Neutrophil (primary cell): ENCODE measurements at regions not wholly inside any gene's neighbourhood (a gene's known extent, or its start where the extent isn't known, plus 50 kb on each side); places are given as distances from the start of the nearest gene placed in this dataset.

Experiments
- H3K27ac ChIP-seq: fragments of 200-600 bp; sonication (generic); 2 replicates; pipeline ENCODE4 v1.5.1; 2016; ENCODE audit warnings: mild to moderate bottlenecking, moderate library complexity
- H3K27me3 ChIP-seq: fragments of 200-600 bp; sonication (generic); 2 replicates; pipeline ENCODE4 v1.6.0; 2016; ENCODE audit warnings: mild to moderate bottlenecking
- H3K36me3 ChIP-seq: fragments of 200-600 bp; sonication (generic); 2 replicates; pipeline ENCODE4 v1.5.1; 2017
- H3K4me1 ChIP-seq, 2 experiments: fragments of 200-600 bp in 1 of 2; sonication (generic) in 1 of 2; 1 replicate in 1 of 2; 2 replicates in 1 of 2; pipeline versions ENCODE4 v1.5.1 to v1.6.1; 2013 to 2016; ENCODE audit warnings: low read depth in 1 of 2, low read length in 1 of 2, mild to moderate bottlenecking in 1 of 2, moderate library complexity in 1 of 2; ENCODE audit not compliant: control insufficient read depth in 1 of 2, insufficient read depth in 1 of 2
- H3K4me3 ChIP-seq, 2 experiments: fragments of 200-600 bp in 1 of 2; sonication (generic) in 1 of 2; 1 replicate in 1 of 2; 2 replicates in 1 of 2; pipeline ENCODE4 v1.5.1; 2013 to 2016; ENCODE audit warnings: low read depth in 1 of 2, low read length in 1 of 2, mild to moderate bottlenecking in 1 of 2, moderate library complexity in 1 of 2
- H3K9me3 ChIP-seq: fragments of 200-600 bp; sonication (generic); 2 replicates; pipeline ENCODE4 v1.5.1; 2016
- TF ChIP-seq, protein P1 (sequence below): fragments of 200-600 bp; sonication (generic); IDR thresholded peaks from 2 replicates; pipeline ENCODE4 v1.5.1; 2016; ENCODE audit warnings: antibody characterized with exemption

DNA sequence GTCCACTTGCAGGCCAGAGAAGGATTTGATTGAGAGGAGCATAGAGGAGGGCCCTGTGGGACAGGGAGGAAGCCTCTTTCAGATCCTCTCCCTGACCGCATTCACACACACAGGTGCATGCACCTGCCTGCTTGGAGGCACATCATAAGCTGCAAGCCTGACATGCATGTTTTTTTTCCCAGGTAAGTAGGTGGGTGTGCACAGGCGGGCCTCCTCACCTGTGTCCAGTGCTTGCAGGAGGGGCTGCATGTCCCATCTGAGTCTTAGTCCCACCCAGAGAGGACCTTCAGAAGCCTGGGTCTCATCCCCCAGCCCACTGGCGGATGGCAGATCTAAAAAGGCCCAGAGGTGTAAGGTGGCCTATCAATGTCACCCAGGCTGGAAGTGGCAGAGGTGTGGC, 130.8 kb downstream of the TMEM132E start:
- Histone ChIP-seq H3K4me3 (no peak overlapping the region), H3K9me3 (no peaks in the 10 kb centered on the region), H3K27ac (no peak overlapping the region), H3K4me1 (no peaks in the 10 kb centered on the region), H3K36me3 (no peaks in the 10 kb centered on the region), H3K27me3 (peaks cover 31% of the 10 kb centered on the region)
- TF ChIP-seq, protein P1, sequence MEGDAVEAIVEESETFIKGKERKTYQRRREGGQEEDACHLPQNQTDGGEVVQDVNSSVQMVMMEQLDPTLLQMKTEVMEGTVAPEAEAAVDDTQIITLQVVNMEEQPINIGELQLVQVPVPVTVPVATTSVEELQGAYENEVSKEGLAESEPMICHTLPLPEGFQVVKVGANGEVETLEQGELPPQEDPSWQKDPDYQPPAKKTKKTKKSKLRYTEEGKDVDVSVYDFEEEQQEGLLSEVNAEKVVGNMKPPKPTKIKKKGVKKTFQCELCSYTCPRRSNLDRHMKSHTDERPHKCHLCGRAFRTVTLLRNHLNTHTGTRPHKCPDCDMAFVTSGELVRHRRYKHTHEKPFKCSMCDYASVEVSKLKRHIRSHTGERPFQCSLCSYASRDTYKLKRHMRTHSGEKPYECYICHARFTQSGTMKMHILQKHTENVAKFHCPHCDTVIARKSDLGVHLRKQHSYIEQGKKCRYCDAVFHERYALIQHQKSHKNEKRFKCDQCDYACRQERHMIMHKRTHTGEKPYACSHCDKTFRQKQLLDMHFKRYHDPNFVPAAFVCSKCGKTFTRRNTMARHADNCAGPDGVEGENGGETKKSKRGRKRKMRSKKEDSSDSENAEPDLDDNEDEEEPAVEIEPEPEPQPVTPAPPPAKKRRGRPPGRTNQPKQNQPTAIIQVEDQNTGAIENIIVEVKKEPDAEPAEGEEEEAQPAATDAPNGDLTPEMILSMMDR = no peak

DNA sequence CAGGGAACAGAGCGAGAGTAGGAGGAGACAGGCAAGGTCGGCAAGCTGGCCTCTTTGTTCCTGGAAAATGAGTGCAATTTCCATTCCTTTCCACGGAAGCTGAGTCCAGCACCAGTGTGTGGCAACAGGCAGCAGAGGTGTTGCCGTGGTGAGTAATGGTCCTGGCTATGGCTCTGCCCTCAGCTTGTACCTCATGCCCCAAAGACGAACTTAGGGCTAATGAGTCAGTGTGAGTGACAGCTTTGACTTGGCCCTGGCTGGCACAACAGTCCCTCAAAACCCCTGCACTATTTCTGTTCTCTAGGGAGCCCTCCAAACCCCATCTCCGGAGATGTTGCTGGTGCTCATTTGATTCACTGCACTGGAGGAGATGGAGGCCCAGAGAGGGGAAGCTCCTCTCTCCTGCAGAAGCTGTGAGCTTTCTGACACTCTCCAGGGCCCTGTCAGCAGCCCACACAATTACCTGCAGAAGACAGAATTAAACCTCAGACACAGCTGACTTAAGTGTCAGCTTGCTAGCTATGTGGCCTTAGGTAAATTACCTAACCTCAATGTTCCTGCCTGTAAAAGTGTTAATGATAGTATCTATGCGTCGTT, 129.9 kb downstream of the TMEM132E start:
- H3K9me3 ChIP-seq = no peaks in the 10 kb centered on the region
- peaks cover 31% of the 10 kb centered on the region for H3K27me3 ChIP-seq
- no peak overlapping the region for H3K27ac ChIP-seq
- no peaks in the 10 kb centered on the region for H3K36me3 ChIP-seq
- no peaks in the 10 kb centered on the region for H3K4me1 ChIP-seq
- TF ChIP-seq, protein P1 = no peak
- no peak overlapping the region for H3K4me3 ChIP-seq

- Histone ChIP-seq H3K9me3 (no peaks in the 10 kb centered on the region), H3K4me3 (no peak overlapping the region), H3K27me3 (peaks cover 14% of the 10 kb centered on the region), H3K36me3 (no peaks in the 10 kb centered on the region), H3K27ac (no peak overlapping the region), H3K4me1 (no peaks in the 10 kb centered on the region)
- TF ChIP-seq, protein P1 = no peak
Observed at GRCh38 chr17:34706029-34706428, 126.6 kb downstream of the TMEM132E start.

DNA sequence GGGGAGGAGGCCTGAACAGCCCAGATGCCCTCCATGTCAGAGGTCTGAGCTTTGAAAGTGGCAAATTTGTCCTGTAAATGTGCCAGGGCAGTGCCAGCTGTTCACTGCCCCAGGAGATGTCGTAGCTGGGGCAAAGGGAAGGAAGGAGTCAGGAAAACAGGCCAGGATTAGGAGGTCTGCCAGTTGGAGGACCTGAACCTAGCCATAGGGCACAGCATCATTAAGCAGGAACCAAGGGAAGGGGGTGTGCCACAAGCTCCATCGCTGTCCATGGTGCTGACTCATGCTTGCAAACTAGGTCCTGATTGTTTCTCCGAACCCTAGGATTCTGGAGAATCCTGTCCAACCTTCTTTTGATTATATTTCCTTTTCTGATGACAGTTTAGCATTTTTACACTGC, 124.2 kb downstream of the TMEM132E start:
- Histone ChIP-seq H3K9me3 (no peaks in the 10 kb centered on the region), H3K4me1 (no peaks in the 10 kb centered on the region)

GRCh38 chr17:34699181-34699580, 119.8 kb downstream of the TMEM132E start:
- Histone ChIP-seq H3K9me3 (no peaks in the 10 kb centered on the region), H3K36me3 (no peaks in the 10 kb centered on the region), H3K27ac (no peak overlapping the region), H3K4me1 (no peaks in the 10 kb centered on the region), H3K27me3 (peaks cover 52% of the 10 kb centered on the region), H3K4me3 (no peak overlapping the region)
- TF ChIP-seq, protein P1 = no peak

More for the DNA sequence above, 124.2 kb downstream of the TMEM132E start:
- Histone ChIP-seq H3K27me3 (peaks cover 10% of the 10 kb centered on the region), H3K27ac (no peak overlapping the region), H3K4me3 (no peak overlapping the region), H3K36me3 (no peaks in the 10 kb centered on the region)
- TF ChIP-seq, protein P1 = no peak

GRCh38 chr17:34692920-34693319, 113.5 kb downstream of the TMEM132E start:
- TF ChIP-seq, protein P1 = no peak

More at GRCh38 chr17:34692920-34693319, 113.5 kb downstream of the TMEM132E start:
- H3K4me3 ChIP-seq = no peak overlapping the region
- H3K4me1 ChIP-seq = no peaks in the 10 kb centered on the region
- H3K9me3 ChIP-seq = no peaks in the 10 kb centered on the region
- no peaks in the 10 kb centered on the region for H3K36me3 ChIP-seq
- H3K27me3 ChIP-seq = peaks cover 73% of the 10 kb centered on the region
- H3K27ac ChIP-seq = no peak overlapping the region
